ENCODE measurements at regions not wholly inside any gene's neighbourhood (a gene's known extent, or its start where the extent isn't known, plus 50 kb on each side); places are given as distances from the start of the nearest gene placed in this dataset.
A peak's percentile ranks its signal among the peaks of the same experiment; 100 is the strongest.
"Not testable (repeated sequence)": the region's sequence is repeated elsewhere in the genome, so short reads cannot be mapped to it uniquely, and the experiment has no call there.

DNA sequence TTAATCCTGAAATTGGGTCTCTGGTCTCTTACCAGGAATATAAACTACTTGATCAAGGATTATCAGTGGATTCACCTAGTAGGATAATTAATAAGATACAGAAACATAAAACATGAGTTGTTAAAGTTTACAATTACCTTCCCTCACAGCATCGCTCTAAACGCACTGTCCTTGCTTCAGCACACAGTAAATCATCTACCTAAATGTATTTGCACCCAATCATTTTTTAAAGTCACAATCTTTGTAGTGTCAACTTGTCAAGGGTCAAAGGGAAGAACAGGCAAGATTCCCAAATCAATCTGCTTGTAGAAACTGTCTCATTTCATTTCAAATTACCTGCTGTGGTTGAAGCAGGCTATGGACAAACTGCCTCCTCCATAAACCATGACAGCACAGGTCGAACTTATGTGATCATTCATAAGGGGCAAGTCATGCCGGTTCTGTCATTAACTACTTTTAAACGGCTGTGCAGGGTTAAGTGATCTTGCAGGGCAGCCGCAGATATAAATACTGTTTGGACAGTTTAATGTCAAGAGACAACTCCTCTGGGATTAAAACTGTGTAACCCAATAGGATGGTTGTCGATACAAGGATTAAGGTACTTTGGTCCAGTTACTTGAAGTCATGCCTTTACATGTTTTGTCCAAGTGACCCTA lies 93.6 kb downstream of the ZNF281 start:
- no peak for DNase-seq

DNA sequence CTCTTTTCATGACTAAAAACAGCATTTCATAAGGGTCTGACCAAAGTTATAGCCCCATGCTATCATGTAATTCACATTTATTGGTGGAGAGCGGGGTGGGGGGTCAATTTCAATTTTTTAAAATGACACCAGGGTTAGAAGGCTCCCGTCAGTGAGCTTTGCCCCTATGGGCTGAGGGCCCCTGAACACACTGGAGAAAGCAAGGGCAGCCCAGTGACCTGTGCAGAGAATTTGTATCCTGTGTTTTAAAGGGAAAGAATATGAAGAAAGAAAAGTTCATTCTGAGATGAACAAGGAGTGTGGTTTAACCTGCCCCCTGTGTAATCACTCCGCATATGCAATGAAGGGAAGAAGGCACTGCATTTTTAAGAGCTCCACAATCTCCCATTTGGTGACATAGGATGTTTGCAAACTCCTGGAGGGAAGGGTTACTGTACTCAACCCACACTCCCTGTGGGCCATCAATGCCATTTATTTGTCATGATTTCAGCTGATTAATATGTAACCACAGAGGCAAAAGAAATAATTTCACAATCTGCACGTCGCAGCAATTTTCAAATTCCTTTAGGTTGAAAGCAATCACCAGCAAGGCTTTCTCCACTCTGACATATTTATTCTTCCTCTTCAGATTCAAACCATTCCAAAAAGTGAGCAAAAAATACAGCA lies 95.6 kb downstream of the ZNF281 start:
- no peak for DNase-seq

DNA sequence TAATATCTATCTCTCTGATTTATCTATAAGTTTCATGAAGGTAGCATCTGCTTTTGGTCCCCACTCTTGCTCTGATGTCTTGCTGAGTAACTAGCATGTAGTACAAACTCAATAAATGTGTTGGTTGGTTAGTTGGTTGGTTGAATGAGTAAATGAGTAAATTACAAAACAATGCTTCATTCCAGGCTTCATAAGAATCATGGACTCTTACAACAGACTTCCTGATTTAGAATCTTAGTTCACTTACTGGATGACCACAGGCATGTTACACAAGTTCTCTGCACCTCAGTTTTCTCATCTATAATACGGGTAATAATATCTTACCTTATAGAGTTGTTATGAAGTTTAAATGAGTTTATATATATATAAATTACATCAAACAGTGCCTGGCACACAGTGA lies 98.6 kb downstream of the ZNF281 start:
- DNase-seq: no peak

DNA sequence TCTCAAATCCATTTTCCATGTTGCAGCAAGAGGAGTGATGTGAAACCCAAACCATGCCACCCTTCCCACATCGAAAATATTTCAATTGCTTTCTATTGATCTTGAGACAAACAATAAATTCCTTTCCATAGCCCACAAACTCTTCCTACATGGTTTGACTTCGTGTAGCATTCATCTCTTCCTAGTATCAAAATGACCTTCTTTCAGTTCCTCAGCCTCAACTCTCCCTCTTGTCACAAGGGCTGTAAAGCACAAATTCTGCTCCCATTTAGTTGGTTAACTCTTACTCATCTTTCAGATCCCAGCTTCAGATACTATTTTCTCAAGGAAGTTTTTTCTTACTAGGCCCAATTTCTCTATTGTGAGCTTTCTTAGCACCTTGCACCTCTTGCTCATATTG lies 99.0 kb downstream of the ZNF281 start:
- no peak for DNase-seq

DNA sequence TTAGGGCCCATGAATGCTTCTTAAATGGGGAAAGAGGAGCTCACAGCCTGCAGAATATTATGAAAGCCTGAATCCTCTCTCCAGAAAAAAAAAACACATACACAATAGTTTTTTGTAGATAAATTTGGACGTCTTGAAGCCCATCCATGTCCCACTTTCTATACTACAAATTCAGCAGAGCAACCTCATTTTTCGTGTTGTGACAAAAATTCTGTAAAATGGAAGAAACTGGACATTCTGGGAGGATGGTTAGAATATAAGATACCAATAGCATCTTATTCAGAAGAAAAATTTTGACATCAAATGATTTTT lies 102.1 kb downstream of the ZNF281 start:
- no peak for DNase-seq

DNA sequence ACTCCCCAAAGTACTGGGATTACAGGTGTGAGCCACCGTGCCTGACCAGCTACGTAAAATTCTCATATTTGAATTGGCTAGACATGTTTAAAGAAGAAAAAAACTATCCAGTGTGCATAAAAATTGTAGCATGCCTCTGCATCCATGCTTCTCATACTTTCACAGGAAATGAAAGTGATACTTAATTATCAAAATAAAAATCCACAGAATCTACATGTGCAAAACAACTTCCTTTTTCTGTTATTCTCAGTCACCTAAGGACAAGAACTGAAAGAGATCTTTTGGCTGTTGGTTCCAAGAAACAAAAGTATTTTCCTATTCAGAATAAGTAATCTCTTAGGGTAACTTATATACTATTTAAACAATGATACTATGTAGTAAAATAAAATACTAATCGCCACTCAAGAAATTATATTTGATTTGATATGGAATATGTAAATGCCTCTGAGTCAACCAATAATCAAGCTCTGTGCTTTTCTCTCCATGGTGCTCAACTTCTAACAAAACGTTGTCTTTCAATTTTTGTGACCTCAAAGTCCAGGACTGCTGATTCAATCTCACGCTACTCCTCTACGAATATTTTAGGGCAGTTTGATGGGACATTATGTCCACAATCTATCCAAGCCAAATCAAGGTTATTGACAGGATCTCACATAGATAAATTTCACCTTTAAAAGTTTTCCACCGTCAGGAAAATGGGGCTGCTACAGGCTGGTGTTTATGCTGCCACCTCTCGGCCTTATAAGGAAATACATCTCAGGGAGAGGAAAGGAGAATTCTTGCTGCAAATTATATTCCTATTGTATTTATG lies 102.7 kb downstream of the ZNF281 start:
- DNase-seq: no peak

GRCh38 chr1:200305806-200306205 lies 104.0 kb downstream of the ZNF281 start:
- DNase-seq: no peak

DNA sequence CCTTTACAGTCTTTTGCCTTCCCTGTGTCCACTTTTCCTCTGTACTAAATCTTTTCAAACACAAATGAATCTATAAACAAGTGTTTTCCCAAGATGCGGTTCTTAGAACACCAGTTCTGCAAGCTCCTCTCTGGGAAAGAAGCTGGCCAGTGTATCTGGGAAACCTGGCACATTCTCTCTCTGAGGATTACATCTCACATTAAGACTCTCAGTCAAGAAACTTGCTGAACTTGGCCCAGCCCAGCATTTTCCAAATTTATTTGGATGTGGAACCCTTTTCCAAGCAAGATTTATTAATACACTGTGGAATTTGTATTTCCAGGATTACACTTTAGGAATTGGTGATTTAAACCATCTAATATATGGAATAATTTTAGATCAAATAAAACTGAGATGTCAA lies 105.7 kb downstream of the ZNF281 start:
- DNase-seq: no peak

DNA sequence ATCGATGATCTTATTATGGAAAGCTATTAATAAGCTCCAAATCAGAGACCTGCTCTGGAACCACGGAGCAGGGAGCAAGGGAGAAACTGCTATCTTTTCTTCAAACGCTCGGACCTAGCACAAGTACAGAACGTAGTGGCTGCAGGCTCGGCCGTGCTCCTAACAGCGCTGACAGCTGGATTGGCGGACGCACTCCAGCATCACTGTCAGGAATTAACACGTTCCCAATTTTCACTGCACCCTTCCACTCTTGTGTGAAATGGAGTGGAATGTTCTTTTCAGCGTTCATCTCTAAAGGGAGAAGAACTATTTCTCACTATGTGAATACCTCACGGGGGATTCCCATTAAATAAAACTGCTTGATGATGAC lies 106.9 kb downstream of the ZNF281 start:
- DNase-seq: no peak

- DNase-seq: peak; percentile 23
Observed at GRCh38 chr1:200302192-200302920, 107.5 kb downstream of the ZNF281 start.

- no peak for DNase-seq
Observed at GRCh38 chr1:200301152-200301551, 108.7 kb downstream of the ZNF281 start.

GRCh38 chr1:200299571-200299970 lies 110.3 kb downstream of the ZNF281 start:
- DNase-seq: no peak

DNA sequence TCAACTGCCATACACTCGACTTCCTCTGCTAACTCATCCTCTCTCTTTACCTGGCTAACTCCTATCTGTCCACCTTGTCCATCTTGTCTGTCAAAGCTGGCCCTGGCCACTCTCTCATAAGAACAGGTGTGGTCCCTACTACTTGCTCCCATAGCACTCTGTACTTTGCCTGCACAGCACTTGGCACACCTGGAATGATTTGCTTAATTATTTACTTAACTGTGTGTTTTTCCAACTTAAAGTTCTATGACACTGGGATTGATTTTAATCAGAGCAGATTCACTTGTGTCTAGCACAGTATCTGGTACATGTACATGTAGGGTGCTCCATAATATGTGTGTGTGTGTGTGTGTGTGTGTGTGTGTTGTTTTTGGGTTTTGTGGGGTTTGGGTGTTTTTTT lies 111.6 kb downstream of the ZNF281 start:
- DNase-seq: no peak

- no peak for DNase-seq
Observed at GRCh38 chr1:200296091-200296661, 113.7 kb downstream of the ZNF281 start.

GRCh38 chr1:200294241-200294640 lies 115.6 kb downstream of the ZNF281 start:
- no peak for DNase-seq

- DNase-seq: no peak
Observed at GRCh38 chr1:200292699-200293098, 117.1 kb downstream of the ZNF281 start.

DNA sequence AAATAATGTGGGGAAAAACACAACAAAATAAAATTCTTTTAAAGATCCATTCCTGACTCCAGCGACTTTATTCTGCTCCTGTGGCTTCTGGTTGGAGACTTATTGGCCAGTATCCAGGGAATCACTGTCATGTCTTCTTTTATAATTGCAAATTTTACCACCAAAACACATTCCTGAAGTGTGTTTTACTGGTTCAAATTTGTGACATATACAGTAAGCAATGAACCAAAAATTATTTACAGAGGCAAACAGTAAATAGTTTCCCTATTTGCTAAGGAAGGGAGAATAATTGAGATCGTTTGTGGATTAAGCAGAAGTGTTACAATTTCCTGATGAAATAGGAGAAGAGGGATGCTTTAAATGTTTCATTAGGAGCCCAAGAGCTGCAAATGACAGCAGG lies 118.7 kb downstream of the ZNF281 start:
- DNase-seq: no peak

GRCh38 chr1:200290010-200290685 lies 119.7 kb downstream of the ZNF281 start:
- no peak for DNase-seq

GRCh38 chr1:200288226-200288625 lies 121.6 kb downstream of the ZNF281 start:
- no peak for DNase-seq

GRCh38 chr1:200284236-200284635 lies 125.6 kb downstream of the ZNF281 start:
- DNase-seq: not testable (repeated sequence)

- no peak for DNase-seq
Observed at GRCh38 chr1:200282497-200283122, 127.2 kb downstream of the ZNF281 start.

DNA sequence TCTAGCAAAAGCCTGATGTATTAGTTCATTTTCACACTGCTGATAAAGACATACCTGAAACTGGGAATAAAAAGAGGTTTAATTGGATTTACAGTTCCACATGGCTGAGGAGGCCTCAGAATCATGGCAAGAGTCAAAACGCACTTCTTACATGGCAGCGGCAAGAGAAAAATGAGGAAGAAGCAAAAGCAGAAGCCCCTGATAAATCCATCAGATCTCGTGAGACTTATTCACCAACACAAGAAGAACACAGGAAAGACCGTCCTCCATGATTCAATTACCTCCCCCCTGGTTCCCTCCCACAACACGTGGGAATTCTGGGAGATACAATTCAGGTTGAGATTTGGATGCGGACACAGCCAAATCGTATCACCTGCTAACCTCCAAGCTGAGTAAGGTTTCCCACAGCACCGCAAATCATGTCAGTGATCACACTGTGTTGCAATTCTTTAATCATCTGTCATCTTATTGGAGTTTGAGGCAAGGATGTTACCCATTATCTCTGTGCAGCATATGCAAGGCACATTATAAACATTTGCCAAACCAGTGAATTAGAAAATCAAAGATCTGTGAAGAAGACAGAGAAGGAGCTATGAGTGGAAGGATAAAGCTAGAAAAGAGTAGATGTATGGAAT lies 128.5 kb downstream of the ZNF281 start:
- DNase-seq: no peak
